SK-N-MC (cell line): ENCODE measurements at regions not wholly inside any gene's neighbourhood (a gene's known extent, or its start where the extent isn't known, plus 50 kb on each side); places are given as distances from the start of the nearest gene placed in this dataset.

ENCODE experiments used
- DNase-seq: peaks from one replicate; pipeline ENCODE4 v3.0.0-alpha.2; 2011; ENCODE audit warnings: low read depth, low spot score
- H3K27ac ChIP-seq: fragments of 200-600 bp; sonication (generic); 2 replicates; pipeline ENCODE4 v1.5.1; 2016; ENCODE audit warnings: mixed run types
- H3K36me3 ChIP-seq: fragments of 200-600 bp; sonication (generic); 2 replicates; pipeline ENCODE4 v1.6.1; 2017; ENCODE audit warnings: antibody characterized with exemption, low read length, mixed read lengths; ENCODE audit not compliant: insufficient read depth
- H3K4me3 ChIP-seq: fragments of 200-600 bp; sonication (generic); 2 replicates; pipeline ENCODE4 v1.5.1; 2016
- H3K9ac ChIP-seq: fragments of 200-600 bp; sonication (generic); 2 replicates; pipeline ENCODE4 v1.8.0; 2017; ENCODE audit warnings: mixed run types, mixed read lengths; ENCODE audit not compliant: insufficient read length
- H3K9me3 ChIP-seq: fragments of 200-600 bp; sonication (generic); 2 replicates; pipeline ENCODE4 v1.6.1; 2017; ENCODE audit warnings: low read depth, mild to moderate bottlenecking, antibody characterized with exemption, low read length, moderate library complexity, mixed read lengths
- EZH2 ChIP-seq: fragments of 200-600 bp; sonication (generic); IDR thresholded peaks from one replicate; pipeline ENCODE4 v1.6.1; 2017; ENCODE audit warnings: antibody characterized with exemption
- FOXP2 ChIP-seq: optimal IDR thresholded peaks from 2 replicates; pipeline ENCODE3; 2011; ENCODE audit warnings: mild to moderate bottlenecking, moderate library complexity; ENCODE audit not compliant: insufficient read depth; ENCODE audit errors: extremely low read length, control extremely low read depth
- POLR2AphosphoS5 ChIP-seq: IDR thresholded peaks from 2 replicates; pipeline ENCODE4 v1.6.1; 2012; ENCODE audit warnings: mild to moderate bottlenecking, low read depth, low read length, borderline replicate concordance

- no peak for DNase-seq
- no peaks in the 10 kb centered on the region for H3K36me3 ChIP-seq
- TF ChIP-seq POLR2AphosphoS5: no peak
- TF ChIP-seq FOXP2: no peak
- no peak for TF ChIP-seq EZH2
- H3K27ac ChIP-seq: no peak overlapping the region
- H3K9me3 ChIP-seq: no peaks in the 10 kb centered on the region
- no peak overlapping the region for H3K4me3 ChIP-seq
- no peak overlapping the region for H3K9ac ChIP-seq
Measured at GRCh38 chr9:108083160-108083750, 593.7 kb upstream of the KLF4 start.

- Histone ChIP-seq H3K36me3 (no peaks in the 10 kb centered on the region), H3K9ac (no peak overlapping the region), H3K9me3 (no peaks in the 10 kb centered on the region), H3K4me3 (no peak overlapping the region), H3K27ac (no peak overlapping the region)
- no peak for TF ChIP-seq FOXP2
- no peak for TF ChIP-seq POLR2AphosphoS5
- no peak for TF ChIP-seq EZH2
- DNase-seq: no peak
Measured at GRCh38 chr9:108081112-108081511, 591.5 kb upstream of the KLF4 start.

- no peak for DNase-seq
- H3K36me3 ChIP-seq: no peaks in the 10 kb centered on the region
- no peaks in the 10 kb centered on the region for H3K9me3 ChIP-seq
- H3K9ac ChIP-seq: no peak overlapping the region
- no peak overlapping the region for H3K27ac ChIP-seq
- TF ChIP-seq POLR2AphosphoS5 (no peak), FOXP2 (no peak), EZH2 (no peak)
- H3K4me3 ChIP-seq: no peak overlapping the region
Measured at GRCh38 chr9:108080285-108080684, 590.7 kb upstream of the KLF4 start.

- Histone ChIP-seq H3K9ac (no peak overlapping the region), H3K27ac (no peak overlapping the region), H3K36me3 (no peaks in the 10 kb centered on the region), H3K9me3 (no peaks in the 10 kb centered on the region), H3K4me3 (no peak overlapping the region)
- DNase-seq: no peak
- no peak for TF ChIP-seq FOXP2
- no peak for TF ChIP-seq POLR2AphosphoS5
- TF ChIP-seq EZH2: no peak
Measured at GRCh38 chr9:108078811-108079210, 589.2 kb upstream of the KLF4 start.

- Histone ChIP-seq H3K36me3 (no peaks in the 10 kb centered on the region), H3K9me3 (no peaks in the 10 kb centered on the region), H3K4me3 (no peak overlapping the region), H3K27ac (no peak overlapping the region), H3K9ac (no peak overlapping the region)
- no peak for DNase-seq
- TF ChIP-seq EZH2 (no peak), FOXP2 (no peak), POLR2AphosphoS5 (no peak)
Measured at GRCh38 chr9:108078375-108078774, 588.8 kb upstream of the KLF4 start.

GRCh38 chr9:108077556-108077955, 588.0 kb upstream of the KLF4 start:
- H3K9me3 ChIP-seq: no peaks in the 10 kb centered on the region
- TF ChIP-seq EZH2: no peak
- TF ChIP-seq POLR2AphosphoS5: no peak
- TF ChIP-seq FOXP2: no peak
- no peak for DNase-seq

GRCh38 chr9:108074900-108075299, 585.3 kb upstream of the KLF4 start:
- Histone ChIP-seq H3K4me3 (no peak overlapping the region), H3K9me3 (no peaks in the 10 kb centered on the region), H3K9ac (no peak overlapping the region), H3K27ac (no peak overlapping the region), H3K36me3 (no peaks in the 10 kb centered on the region)
- no peak for TF ChIP-seq FOXP2
- DNase-seq: no peak

More at GRCh38 chr9:108077556-108077955, 588.0 kb upstream of the KLF4 start:
- Histone ChIP-seq H3K9ac (no peak overlapping the region), H3K36me3 (no peaks in the 10 kb centered on the region), H3K4me3 (no peak overlapping the region), H3K27ac (no peak overlapping the region)

- TF ChIP-seq POLR2AphosphoS5: no peak
- TF ChIP-seq EZH2: no peak
- no peak for TF ChIP-seq FOXP2
- Histone ChIP-seq H3K9ac (no peak overlapping the region), H3K27ac (no peak overlapping the region), H3K36me3 (no peaks in the 10 kb centered on the region), H3K9me3 (no peaks in the 10 kb centered on the region), H3K4me3 (no peak overlapping the region)
- DNase-seq: no peak
Measured at GRCh38 chr9:108073823-108074222, 584.3 kb upstream of the KLF4 start.

- H3K4me3 ChIP-seq: no peak overlapping the region
- H3K27ac ChIP-seq: no peak overlapping the region
- TF ChIP-seq EZH2 (no peak), POLR2AphosphoS5 (no peak), FOXP2 (no peak)
- no peaks in the 10 kb centered on the region for H3K9me3 ChIP-seq
- no peaks in the 10 kb centered on the region for H3K36me3 ChIP-seq
- DNase-seq: no peak
- H3K9ac ChIP-seq: no peak overlapping the region
Measured at GRCh38 chr9:108072740-108073139, 583.2 kb upstream of the KLF4 start.
